WTC11 (cell line): ENCODE measurements at regions not wholly inside any gene's neighbourhood (a gene's known extent, or its start where the extent isn't known, plus 50 kb on each side); places are given as distances from the start of the nearest gene placed in this dataset.

Source experiments
- ATAC-seq: fragments of 200-7000 bp; cut with Tn5 transposase; 2 replicates; pipeline ENCODE4 v1.10.0; 2021; ENCODE audit warnings: mild to moderate bottlenecking, moderate library complexity
- CTCF ChIA-PET: fragments of 300-600 bp; sonication (Branson Sonifier 250); formaldehyde crosslinking; loops from one replicate; lab custom pipeline; 2021; ENCODE audit warnings: antibody characterized with exemption; lab: Charles Lee
- POLR2A ChIA-PET: fragments of 350-600 bp; sonication (Branson Sonifier 250); formaldehyde crosslinking; loops from one replicate; lab custom pipeline; 2021; ENCODE audit warnings: antibody characterized with exemption; lab: Charles Lee
- DNase-seq: peaks from one replicate; pipeline ENCODE4 v3.0.0; 2021; ENCODE audit warnings: low spot score
- H3K27ac Mint-ChIP-seq: 2 replicates; pipeline ENCODE4 v1.8.0; 2021; ENCODE audit warnings: mixed read lengths
- H3K27me3 Mint-ChIP-seq: 2 replicates; pipeline ENCODE4 v1.8.0; 2021; ENCODE audit warnings: low read depth, mild to moderate bottlenecking, moderate library complexity, mixed read lengths
- H3K36me3 Mint-ChIP-seq: 2 replicates; pipeline ENCODE4 v1.8.0; 2021; ENCODE audit warnings: mixed read lengths
- H3K4me1 Mint-ChIP-seq: 2 replicates; pipeline ENCODE4 v1.8.0; 2022; ENCODE audit warnings: mixed read lengths
- H3K4me3 Mint-ChIP-seq: 2 replicates; pipeline ENCODE4 v1.8.0; 2021; ENCODE audit warnings: mild to moderate bottlenecking, moderate library complexity, mixed read lengths
- H3K9me3 Mint-ChIP-seq: 2 replicates; pipeline ENCODE4 v1.8.0; 2021; ENCODE audit warnings: mixed read lengths
- AFF4 ChIP-seq: sonication (generic); formaldehyde crosslinking; IDR thresholded peaks from 2 replicates; pipeline ENCODE4 v1.8.1; 2023; ENCODE audit warnings: mild to moderate bottlenecking, missing genetic modification reagents, borderline replicate concordance
- CREM ChIP-seq: sonication (generic); formaldehyde crosslinking; IDR thresholded peaks from 2 replicates; pipeline ENCODE4 v1.8.1; 2022; ENCODE audit warnings: mild to moderate bottlenecking, missing genetic modification reagents, moderate library complexity
- JUN ChIP-seq: sonication (generic); formaldehyde crosslinking; IDR thresholded peaks from 2 replicates; pipeline ENCODE4 v1.8.0; 2023; ENCODE audit warnings: mild to moderate bottlenecking, missing genetic modification reagents
- MLX ChIP-seq: sonication (generic); formaldehyde crosslinking; IDR thresholded peaks from 2 replicates; pipeline ENCODE4 v1.8.1; 2023; ENCODE audit warnings: mild to moderate bottlenecking, missing genetic modification reagents, moderate library complexity
- NFE2L1 ChIP-seq: sonication (generic); formaldehyde crosslinking; IDR thresholded peaks from 2 replicates; pipeline ENCODE4 v1.8.1; 2023; ENCODE audit warnings: missing genetic modification reagents
- PREB ChIP-seq: sonication (generic); formaldehyde crosslinking; IDR thresholded peaks from 2 replicates; pipeline ENCODE4 v1.8.1; 2022; ENCODE audit warnings: mild to moderate bottlenecking, missing genetic modification reagents, moderate library complexity, borderline replicate concordance
- SMAD3 ChIP-seq: sonication (generic); formaldehyde crosslinking; IDR thresholded peaks from 2 replicates; pipeline ENCODE4 v1.8.0; 2022; ENCODE audit warnings: missing genetic modification reagents, mild to moderate bottlenecking, borderline replicate concordance
- SMAD4 ChIP-seq: sonication (generic); formaldehyde crosslinking; IDR thresholded peaks from 2 replicates; pipeline ENCODE4 v1.8.0; 2022; ENCODE audit warnings: mild to moderate bottlenecking, missing genetic modification reagents
- ZBTB43 ChIP-seq: sonication (generic); formaldehyde crosslinking; IDR thresholded peaks from 2 replicates; pipeline ENCODE4 v1.8.1; 2023; ENCODE audit warnings: mild to moderate bottlenecking, missing genetic modification reagents
- ZNF138 ChIP-seq: sonication (generic); formaldehyde crosslinking; conservative IDR thresholded peaks from 2 replicates; pipeline ENCODE4 v1.8.1; 2022; ENCODE audit warnings: mild to moderate bottlenecking, moderate library complexity, missing genetic modification reagents
- ZNF232 ChIP-seq: sonication (generic); formaldehyde crosslinking; IDR thresholded peaks from 2 replicates; pipeline ENCODE4 v1.8.0; 2022; ENCODE audit warnings: mild to moderate bottlenecking, missing genetic modification reagents
- ZNF263 ChIP-seq: sonication (generic); formaldehyde crosslinking; IDR thresholded peaks from 2 replicates; pipeline ENCODE4 v1.8.1; 2022; ENCODE audit warnings: low read depth, mild to moderate bottlenecking, moderate library complexity, missing genetic modification reagents
- TF ChIP-seq, protein P1 (sequence below): fragments of 250-450 bp; sonication (Bioruptor Pico); IDR thresholded peaks from 2 replicates; pipeline ENCODE4 v2.1.2; 2022; ENCODE audit warnings: mild to moderate bottlenecking, moderate library complexity
- TF ChIP-seq, protein P2 (sequence below): sonication (generic); formaldehyde crosslinking; IDR thresholded peaks from 2 replicates; pipeline ENCODE4 v1.8.0; 2022; ENCODE audit warnings: mild to moderate bottlenecking, missing genetic modification reagents
- TF ChIP-seq, protein P3 (sequence below): sonication (generic); formaldehyde crosslinking; IDR thresholded peaks from 2 replicates; pipeline ENCODE4 v1.8.0; 2023; ENCODE audit warnings: missing genetic modification reagents, mild to moderate bottlenecking, borderline replicate concordance
- TF ChIP-seq, protein P4 (sequence below): sonication (generic); formaldehyde crosslinking; IDR thresholded peaks from 2 replicates; pipeline ENCODE4 v1.8.1; 2023; ENCODE audit warnings: mild to moderate bottlenecking, missing genetic modification reagents, moderate library complexity

- TF ChIP-seq, protein P1, sequence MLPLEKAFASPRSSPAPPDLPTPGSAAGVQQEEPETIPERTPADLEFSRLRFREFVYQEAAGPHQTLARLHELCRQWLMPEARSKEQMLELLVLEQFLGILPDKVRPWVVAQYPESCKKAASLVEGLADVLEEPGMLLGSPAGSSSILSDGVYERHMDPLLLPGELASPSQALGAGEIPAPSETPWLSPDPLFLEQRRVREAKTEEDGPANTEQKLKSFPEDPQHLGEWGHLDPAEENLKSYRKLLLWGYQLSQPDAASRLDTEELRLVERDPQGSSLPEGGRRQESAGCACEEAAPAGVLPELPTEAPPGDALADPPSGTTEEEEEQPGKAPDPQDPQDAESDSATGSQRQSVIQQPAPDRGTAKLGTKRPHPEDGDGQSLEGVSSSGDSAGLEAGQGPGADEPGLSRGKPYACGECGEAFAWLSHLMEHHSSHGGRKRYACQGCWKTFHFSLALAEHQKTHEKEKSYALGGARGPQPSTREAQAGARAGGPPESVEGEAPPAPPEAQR (CRISPR knock-in tag) = no peak
- TF ChIP-seq ZNF138 = no peak
- TF ChIP-seq SMAD4 (CRISPR knock-in tag) = no peak
- TF ChIP-seq, protein P2, sequence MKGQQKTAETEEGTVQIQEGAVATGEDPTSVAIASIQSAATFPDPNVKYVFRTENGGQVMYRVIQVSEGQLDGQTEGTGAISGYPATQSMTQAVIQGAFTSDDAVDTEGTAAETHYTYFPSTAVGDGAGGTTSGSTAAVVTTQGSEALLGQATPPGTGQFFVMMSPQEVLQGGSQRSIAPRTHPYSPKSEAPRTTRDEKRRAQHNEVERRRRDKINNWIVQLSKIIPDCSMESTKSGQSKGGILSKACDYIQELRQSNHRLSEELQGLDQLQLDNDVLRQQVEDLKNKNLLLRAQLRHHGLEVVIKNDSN = no peak
- TF ChIP-seq NFE2L1 = no peak
- TF ChIP-seq ZNF263 (CRISPR knock-in tag) = no peak
- TF ChIP-seq AFF4 (CRISPR knock-in tag) = no peak
Observed at GRCh38 chr2:58907644-58908043, 666.5 kb upstream of the FANCL start (continued).

GRCh38 chr2:58906081-58906645 is 665.0 kb upstream of the FANCL start:
- Mint-ChIP-seq H3K27me3 (no peaks in the 10 kb centered on the region), H3K4me3 (no peak overlapping the region), H3K4me1 (peaks cover 15% of the 10 kb centered on the region; the same call in 1 of the 2 replicates), H3K27ac (no peak overlapping the region), H3K9me3 (no peaks in the 10 kb centered on the region), H3K36me3 (no peaks in the 10 kb centered on the region)
- POLR2A ChIA-PET = no interaction called here
- no peak for ATAC-seq
- DNase-seq = no peak
- CTCF ChIA-PET = interaction anchor here (0.5 kb wide), 1 partner anchor 14 kb away, joined by 3 read pairs; no protein-coding TSS in a partner anchor
- TF ChIP-seq, protein P3, sequence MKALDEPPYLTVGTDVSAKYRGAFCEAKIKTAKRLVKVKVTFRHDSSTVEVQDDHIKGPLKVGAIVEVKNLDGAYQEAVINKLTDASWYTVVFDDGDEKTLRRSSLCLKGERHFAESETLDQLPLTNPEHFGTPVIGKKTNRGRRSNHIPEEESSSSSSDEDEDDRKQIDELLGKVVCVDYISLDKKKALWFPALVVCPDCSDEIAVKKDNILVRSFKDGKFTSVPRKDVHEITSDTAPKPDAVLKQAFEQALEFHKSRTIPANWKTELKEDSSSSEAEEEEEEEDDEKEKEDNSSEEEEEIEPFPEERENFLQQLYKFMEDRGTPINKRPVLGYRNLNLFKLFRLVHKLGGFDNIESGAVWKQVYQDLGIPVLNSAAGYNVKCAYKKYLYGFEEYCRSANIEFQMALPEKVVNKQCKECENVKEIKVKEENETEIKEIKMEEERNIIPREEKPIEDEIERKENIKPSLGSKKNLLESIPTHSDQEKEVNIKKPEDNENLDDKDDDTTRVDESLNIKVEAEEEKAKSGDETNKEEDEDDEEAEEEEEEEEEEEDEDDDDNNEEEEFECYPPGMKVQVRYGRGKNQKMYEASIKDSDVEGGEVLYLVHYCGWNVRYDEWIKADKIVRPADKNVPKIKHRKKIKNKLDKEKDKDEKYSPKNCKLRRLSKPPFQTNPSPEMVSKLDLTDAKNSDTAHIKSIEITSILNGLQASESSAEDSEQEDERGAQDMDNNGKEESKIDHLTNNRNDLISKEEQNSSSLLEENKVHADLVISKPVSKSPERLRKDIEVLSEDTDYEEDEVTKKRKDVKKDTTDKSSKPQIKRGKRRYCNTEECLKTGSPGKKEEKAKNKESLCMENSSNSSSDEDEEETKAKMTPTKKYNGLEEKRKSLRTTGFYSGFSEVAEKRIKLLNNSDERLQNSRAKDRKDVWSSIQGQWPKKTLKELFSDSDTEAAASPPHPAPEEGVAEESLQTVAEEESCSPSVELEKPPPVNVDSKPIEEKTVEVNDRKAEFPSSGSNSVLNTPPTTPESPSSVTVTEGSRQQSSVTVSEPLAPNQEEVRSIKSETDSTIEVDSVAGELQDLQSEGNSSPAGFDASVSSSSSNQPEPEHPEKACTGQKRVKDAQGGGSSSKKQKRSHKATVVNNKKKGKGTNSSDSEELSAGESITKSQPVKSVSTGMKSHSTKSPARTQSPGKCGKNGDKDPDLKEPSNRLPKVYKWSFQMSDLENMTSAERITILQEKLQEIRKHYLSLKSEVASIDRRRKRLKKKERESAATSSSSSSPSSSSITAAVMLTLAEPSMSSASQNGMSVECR (CRISPR knock-in tag) = no peak
- TF ChIP-seq PREB (CRISPR knock-in tag) (no peak), ZNF232 (CRISPR knock-in tag) (no peak), CREM (CRISPR knock-in tag) (no peak), ZBTB43 (CRISPR knock-in tag) (no peak), MLX (no peak), NFE2L1 (no peak), JUN (CRISPR knock-in tag) (no peak), SMAD3 (CRISPR knock-in tag) (no peak)
- TF ChIP-seq, protein P4, sequence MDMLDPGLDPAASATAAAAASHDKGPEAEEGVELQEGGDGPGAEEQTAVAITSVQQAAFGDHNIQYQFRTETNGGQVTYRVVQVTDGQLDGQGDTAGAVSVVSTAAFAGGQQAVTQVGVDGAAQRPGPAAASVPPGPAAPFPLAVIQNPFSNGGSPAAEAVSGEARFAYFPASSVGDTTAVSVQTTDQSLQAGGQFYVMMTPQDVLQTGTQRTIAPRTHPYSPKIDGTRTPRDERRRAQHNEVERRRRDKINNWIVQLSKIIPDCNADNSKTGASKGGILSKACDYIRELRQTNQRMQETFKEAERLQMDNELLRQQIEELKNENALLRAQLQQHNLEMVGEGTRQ (CRISPR knock-in tag) = no peak
